ENCODE measurements at regions not wholly inside any gene's neighbourhood (a gene's known extent, or its start where the extent isn't known, plus 50 kb on each side); places are given as distances from the start of the nearest gene placed in this dataset.
"Not testable (repeated sequence)": the region's sequence is repeated elsewhere in the genome, so short reads cannot be mapped to it uniquely, and the experiment has no call there.

GRCh38 chr10:106304056-106304455, 860.5 kb downstream of the SORCS1 start:
- intact Hi-C loops (cut with micrococcal nuclease) = no loop called here

- intact Hi-C loops (cut with micrococcal nuclease) = no loop called here
Measured at GRCh38 chr10:106302961-106303360, 861.5 kb downstream of the SORCS1 start.

- intact Hi-C loops (cut with micrococcal nuclease) = no loop called here
Measured at GRCh38 chr10:106301146-106301545, 863.4 kb downstream of the SORCS1 start.

GRCh38 chr10:106296750-106297392, 867.6 kb downstream of the SORCS1 start:
- intact Hi-C loops (cut with micrococcal nuclease) = no loop called here

- intact Hi-C loops (cut with micrococcal nuclease) = no loop called here
Measured at GRCh38 chr10:106284802-106285587, 879.5 kb downstream of the SORCS1 start.

- intact Hi-C loops (cut with micrococcal nuclease) = no loop called here
Measured at GRCh38 chr10:106280896-106281460, 883.5 kb downstream of the SORCS1 start.

- intact Hi-C loops (cut with micrococcal nuclease) = no loop called here
Measured at GRCh38 chr10:106278383-106278782, 886.1 kb downstream of the SORCS1 start.

GRCh38 chr10:106271237-106271636, 893.3 kb downstream of the SORCS1 start:
- intact Hi-C loops (cut with micrococcal nuclease) = no loop called here

GRCh38 chr10:106268000-106268399, 896.5 kb downstream of the SORCS1 start:
- intact Hi-C loops (cut with micrococcal nuclease) = no loop called here

- intact Hi-C loops (cut with micrococcal nuclease) = no loop called here
Measured at GRCh38 chr10:106267591-106267990, 896.9 kb downstream of the SORCS1 start.

- intact Hi-C loops (cut with micrococcal nuclease) = not testable (repeated sequence)
Measured at GRCh38 chr10:106257432-106257831, 907.1 kb downstream of the SORCS1 start.

GRCh38 chr10:106255111-106255678, 909.3 kb downstream of the SORCS1 start:
- intact Hi-C loops (cut with micrococcal nuclease) = no loop called here

- intact Hi-C loops (cut with micrococcal nuclease) = no loop called here
Measured at GRCh38 chr10:106254071-106254470, 910.4 kb downstream of the SORCS1 start.

GRCh38 chr10:106252541-106252940, 912.0 kb downstream of the SORCS1 start:
- intact Hi-C loops (cut with micrococcal nuclease) = no loop called here

GRCh38 chr10:106251573-106251972, 912.9 kb downstream of the SORCS1 start:
- intact Hi-C loops (cut with micrococcal nuclease) = no loop called here

GRCh38 chr10:106242301-106242700, 922.2 kb downstream of the SORCS1 start:
- intact Hi-C loops (cut with micrococcal nuclease) = no loop called here

- intact Hi-C loops (cut with micrococcal nuclease) = no loop called here
Measured at GRCh38 chr10:106226828-106227227, 937.7 kb downstream of the SORCS1 start.

- intact Hi-C loops (cut with micrococcal nuclease) = no loop called here
Measured at GRCh38 chr10:106226142-106226541, 938.4 kb downstream of the SORCS1 start.

- intact Hi-C loops (cut with micrococcal nuclease) = no loop called here
Measured at GRCh38 chr10:106224676-106225075, 939.8 kb downstream of the SORCS1 start.

- intact Hi-C loops (cut with micrococcal nuclease) = no loop called here
Measured at GRCh38 chr10:106217627-106218026, 946.9 kb downstream of the SORCS1 start.

GRCh38 chr10:106216085-106216484, 948.4 kb downstream of the SORCS1 start:
- intact Hi-C loops (cut with micrococcal nuclease) = no loop called here

GRCh38 chr10:106214243-106214642, 950.3 kb downstream of the SORCS1 start:
- intact Hi-C loops (cut with micrococcal nuclease) = no loop called here
